ENCODE measurements at regions not wholly inside any gene's neighbourhood (a gene's known extent, or its start where the extent isn't known, plus 50 kb on each side); places are given as distances from the start of the nearest gene placed in this dataset.
"Not testable (repeated sequence)": the region's sequence is repeated elsewhere in the genome, so short reads cannot be mapped to it uniquely, and the experiment has no call there.

- not testable (repeated sequence) for H3K4me3 ChIP-seq (replicated peaks; ENCODE audit: insufficient read depth, low read length); H3K27ac ChIP-seq (replicated peaks); H3K27me3 ChIP-seq (ENCODE audit: insufficient read depth, poor library complexity, severe bottlenecking); DNase-seq (ENCODE audit: low read depth in 1 of 2, low spot score in 1 of 2)
Measured at GRCh38 chr5:97234380-97234779, 51.3 kb upstream of the RIOK2 start.

GRCh38 chr5:97242341-97242740 is 59.3 kb upstream of the RIOK2 start:
- no peak for DNase-seq (ENCODE audit: low read depth in 1 of 2, low spot score in 1 of 2)
- H3K4me3 ChIP-seq (replicated peaks; ENCODE audit: insufficient read depth, low read length): no peak overlapping the region
- TF ChIP-seq POLR2AphosphoS5 (IDR thresholded peaks at IDR 0.05; ENCODE audit: low read depth): no peak
- H3K27ac ChIP-seq (replicated peaks): no peak overlapping the region
- no peaks in the 10 kb centered on the region for H3K27me3 ChIP-seq (ENCODE audit: insufficient read depth, poor library complexity, severe bottlenecking)

GRCh38 chr5:97243353-97243752 is 60.3 kb upstream of the RIOK2 start:
- no peak overlapping the region for H3K4me3 ChIP-seq (replicated peaks; ENCODE audit: insufficient read depth, low read length)
- H3K27ac ChIP-seq (replicated peaks): no peak overlapping the region
- H3K27me3 ChIP-seq (ENCODE audit: insufficient read depth, poor library complexity, severe bottlenecking): no peaks in the 10 kb centered on the region
- no peak for TF ChIP-seq CTCF (IDR thresholded peaks at IDR 0.05; ENCODE audit: insufficient read depth, low read length)
- no peak for TF ChIP-seq REST (IDR thresholded peaks at IDR 0.05; ENCODE audit: insufficient replicate concordance, low read depth)
- TF ChIP-seq GABPA (IDR thresholded peaks at IDR 0.05; ENCODE audit: low read depth): no peak
- TF ChIP-seq SPI1 (IDR thresholded peaks at IDR 0.05; ENCODE audit: borderline replicate concordance, low read depth): no peak
- TF ChIP-seq POLR2AphosphoS5 (IDR thresholded peaks at IDR 0.05; ENCODE audit: low read depth): no peak
- no peak for DNase-seq (ENCODE audit: low read depth in 1 of 2, low spot score in 1 of 2)

GRCh38 chr5:97245386-97245785 is 62.3 kb upstream of the RIOK2 start:
- no peak for TF ChIP-seq REST (IDR thresholded peaks at IDR 0.05; ENCODE audit: insufficient replicate concordance, low read depth)
- no peak for TF ChIP-seq POLR2AphosphoS5 (IDR thresholded peaks at IDR 0.05; ENCODE audit: low read depth)
- TF ChIP-seq CTCF (IDR thresholded peaks at IDR 0.05; ENCODE audit: insufficient read depth, low read length): no peak
- no peak for TF ChIP-seq GABPA (IDR thresholded peaks at IDR 0.05; ENCODE audit: low read depth)
- TF ChIP-seq SPI1 (IDR thresholded peaks at IDR 0.05; ENCODE audit: borderline replicate concordance, low read depth): no peak
- no peaks in the 10 kb centered on the region for H3K27me3 ChIP-seq (ENCODE audit: insufficient read depth, poor library complexity, severe bottlenecking)
- DNase-seq (ENCODE audit: low read depth in 1 of 2, low spot score in 1 of 2): no peak
- H3K27ac ChIP-seq (replicated peaks): no peak overlapping the region
- H3K4me3 ChIP-seq (replicated peaks; ENCODE audit: insufficient read depth, low read length): no peak overlapping the region

- DNase-seq (ENCODE audit: low read depth in 1 of 2, low spot score in 1 of 2): no peak
- TF ChIP-seq GABPA (IDR thresholded peaks at IDR 0.05; ENCODE audit: low read depth) (no peak), CTCF (IDR thresholded peaks at IDR 0.05; ENCODE audit: insufficient read depth, low read length) (no peak), SPI1 (IDR thresholded peaks at IDR 0.05; ENCODE audit: borderline replicate concordance, low read depth) (no peak), POLR2AphosphoS5 (IDR thresholded peaks at IDR 0.05; ENCODE audit: low read depth) (no peak), REST (IDR thresholded peaks at IDR 0.05; ENCODE audit: insufficient replicate concordance, low read depth) (no peak)
- no peak overlapping the region for H3K4me3 ChIP-seq (replicated peaks; ENCODE audit: insufficient read depth, low read length)
- no peaks in the 10 kb centered on the region for H3K27me3 ChIP-seq (ENCODE audit: insufficient read depth, poor library complexity, severe bottlenecking)
- no peak overlapping the region for H3K27ac ChIP-seq (replicated peaks)
Measured at GRCh38 chr5:97250113-97250512, 67.1 kb upstream of the RIOK2 start.
